HG02981 (cell line): ENCODE measurements at regions not wholly inside any gene's neighbourhood (a gene's known extent, or its start where the extent isn't known, plus 50 kb on each side); places are given as distances from the start of the nearest gene placed in this dataset.

Experiments used
- ATAC-seq: cut with Tn5 transposase; IDR thresholded peaks from one replicate; pipeline ENCODE4 v1.9.1; 2021; ENCODE audit warnings: mild to moderate bottlenecking, moderate library complexity; ENCODE audit not compliant: unreplicated experiment

DNA sequence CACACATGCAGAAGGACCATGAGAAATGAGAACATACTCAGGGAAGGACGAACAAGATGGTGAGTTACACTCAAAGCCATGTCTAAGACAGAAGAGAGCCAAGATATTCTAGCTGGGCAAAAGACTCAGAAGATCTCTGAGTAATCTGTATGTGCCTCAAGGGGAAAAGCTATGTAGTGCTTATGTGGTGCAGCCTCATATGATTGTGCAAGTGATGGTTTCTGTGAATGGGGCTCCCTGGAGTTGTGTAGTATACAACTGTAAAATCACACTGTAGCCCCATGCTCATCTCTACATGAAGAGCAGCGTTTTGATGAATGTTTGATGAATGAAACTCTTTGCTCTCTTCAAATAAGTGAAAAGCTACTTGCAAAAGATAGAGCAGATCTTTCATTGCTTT lies 57.5 kb downstream of the OSR1 start:
- no peak for ATAC-seq

DNA sequence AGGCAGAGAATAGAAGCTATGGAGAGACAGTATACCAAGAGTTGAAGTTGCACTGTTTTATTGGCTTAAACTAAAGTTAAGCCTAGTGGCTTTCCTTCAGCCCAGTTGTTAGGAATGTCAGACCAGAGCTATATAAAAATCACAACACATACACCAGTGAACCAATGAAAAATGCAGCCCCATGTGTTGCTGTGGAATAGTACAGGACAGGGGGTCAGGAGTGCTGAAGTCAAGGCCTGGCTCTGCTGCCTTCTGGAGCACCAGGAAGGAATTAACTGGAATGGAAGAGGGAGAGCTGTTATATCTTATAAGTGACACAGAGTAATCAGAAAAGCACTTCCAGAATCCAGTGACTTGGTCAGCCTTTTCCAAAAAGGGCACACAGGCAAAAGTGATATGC lies 58.9 kb downstream of the OSR1 start:
- no peak for ATAC-seq

- ATAC-seq = no peak
Measured at GRCh38 chr2:19299032-19299431, 59.4 kb downstream of the OSR1 start.

GRCh38 chr2:19297716-19298115 lies 60.7 kb downstream of the OSR1 start:
- ATAC-seq = no peak

DNA sequence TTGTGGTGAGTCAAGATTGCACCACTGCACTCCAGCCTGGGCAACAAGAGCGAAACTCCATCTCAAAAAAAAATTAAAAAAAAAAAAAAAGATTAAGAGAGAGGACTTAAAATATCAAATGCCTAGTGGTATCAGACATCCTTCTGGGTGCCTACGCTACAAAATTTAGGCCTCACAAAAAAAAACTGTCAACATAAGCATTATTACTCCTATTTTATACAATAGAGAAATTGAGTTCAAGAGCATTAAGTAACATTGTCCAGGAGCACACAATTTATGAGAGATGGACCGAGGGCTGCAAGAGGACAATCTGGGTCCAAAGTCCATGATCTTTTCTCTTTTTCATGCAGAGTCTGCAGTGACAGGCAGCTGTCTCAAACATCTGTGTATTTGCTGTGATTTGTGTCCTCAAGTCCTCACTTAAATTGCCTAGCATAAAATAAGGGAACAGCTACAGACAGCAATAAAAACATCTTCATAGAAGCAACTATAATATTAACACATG lies 62.4 kb downstream of the OSR1 start:
- no peak for ATAC-seq

GRCh38 chr2:19292007-19292406 lies 66.4 kb downstream of the OSR1 start:
- ATAC-seq = no peak

GRCh38 chr2:19288291-19288690 lies 70.1 kb downstream of the OSR1 start:
- no peak for ATAC-seq

DNA sequence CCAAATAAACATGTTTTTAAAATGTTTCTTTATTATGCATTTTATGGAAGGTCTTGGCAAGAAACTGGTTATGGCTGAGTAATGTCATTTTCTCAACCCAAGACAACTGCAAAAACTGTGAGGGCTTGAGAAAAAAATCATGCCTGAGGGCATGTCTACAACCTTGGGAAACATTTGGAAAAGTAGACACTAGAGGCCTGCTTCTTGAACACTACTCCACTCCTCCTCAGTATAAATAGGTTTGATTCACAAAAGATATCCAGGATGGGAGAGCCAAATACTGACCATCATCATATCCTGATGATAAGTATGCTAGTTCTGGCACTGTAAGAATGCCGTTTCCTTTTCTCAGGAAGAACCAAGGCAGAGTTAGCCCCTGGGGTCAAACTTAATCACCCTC lies 71.1 kb downstream of the OSR1 start:
- ATAC-seq = no peak

GRCh38 chr2:19282305-19282704 lies 76.1 kb downstream of the OSR1 start:
- no peak for ATAC-seq

GRCh38 chr2:19274439-19274838 lies 84.0 kb downstream of the OSR1 start:
- ATAC-seq = no peak

DNA sequence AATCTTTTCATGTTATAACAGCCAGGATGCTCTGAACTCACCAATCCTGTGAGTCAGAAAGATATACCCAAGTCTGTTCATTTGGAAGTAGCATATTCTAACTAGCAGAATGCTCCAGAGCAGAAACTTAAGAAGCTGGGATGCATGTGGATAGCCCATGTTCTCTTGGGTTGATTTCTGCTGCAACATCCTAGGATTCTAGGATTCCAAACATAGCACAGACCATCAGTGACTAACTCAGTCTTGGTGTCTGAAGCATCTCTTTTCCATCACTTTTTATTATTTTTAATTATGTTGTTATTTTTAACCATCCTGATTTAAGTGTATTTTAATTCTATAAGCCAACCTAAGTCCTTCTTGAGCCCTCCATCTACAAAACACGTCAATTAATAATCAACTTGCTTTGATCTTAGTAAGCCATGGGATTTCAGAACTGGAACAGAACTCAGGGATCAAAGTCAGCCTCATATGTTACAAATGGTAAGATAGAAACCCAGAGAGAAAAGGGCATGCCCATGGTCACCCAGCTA lies 85.4 kb downstream of the OSR1 start:
- ATAC-seq = no peak

DNA sequence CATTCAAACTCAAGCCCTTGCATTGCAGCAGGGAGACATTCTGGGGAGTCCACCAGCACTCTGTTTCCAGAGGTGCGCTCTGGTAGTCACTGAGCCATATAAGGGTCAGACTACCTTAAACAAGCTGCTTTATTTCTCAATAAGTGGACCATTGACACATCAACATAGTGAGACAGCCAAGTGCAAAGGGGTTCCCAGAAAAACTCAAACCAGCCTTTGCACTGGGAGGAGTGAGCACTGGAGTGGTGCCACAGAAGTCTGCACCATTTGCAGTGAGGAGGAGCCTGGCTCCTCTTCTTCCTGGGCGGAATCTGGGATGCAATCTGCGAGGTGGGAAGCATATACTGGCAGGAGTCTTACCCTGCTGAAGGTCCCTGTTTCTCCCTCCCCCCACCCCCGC lies 86.4 kb downstream of the OSR1 start:
- ATAC-seq = no peak

- no peak for ATAC-seq
Measured at GRCh38 chr2:19264852-19265251, 93.6 kb downstream of the OSR1 start.

- no peak for ATAC-seq
Measured at GRCh38 chr2:19262150-19262549, 96.3 kb downstream of the OSR1 start.

DNA sequence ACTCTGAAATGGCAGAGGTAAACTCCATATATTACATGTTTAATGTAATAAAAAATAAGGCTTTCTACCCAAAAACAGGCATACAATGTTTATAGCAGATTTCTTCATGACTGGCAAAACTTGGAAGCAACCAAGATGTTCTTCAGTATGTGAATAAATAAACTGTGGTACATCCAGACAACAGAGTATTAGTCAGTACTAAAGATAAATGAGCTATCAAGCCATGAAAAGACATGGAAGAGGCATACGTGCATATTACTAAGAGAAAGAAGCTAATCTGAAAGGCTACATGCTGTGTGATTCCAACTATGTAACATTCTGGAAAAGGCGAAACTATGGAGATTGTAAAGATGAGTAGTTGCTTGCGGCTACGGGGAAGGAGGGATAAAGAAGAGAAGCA lies 97.4 kb downstream of the OSR1 start:
- no peak for ATAC-seq

- no peak for ATAC-seq
Measured at GRCh38 chr2:19256121-19256601, 102.3 kb downstream of the OSR1 start.

DNA sequence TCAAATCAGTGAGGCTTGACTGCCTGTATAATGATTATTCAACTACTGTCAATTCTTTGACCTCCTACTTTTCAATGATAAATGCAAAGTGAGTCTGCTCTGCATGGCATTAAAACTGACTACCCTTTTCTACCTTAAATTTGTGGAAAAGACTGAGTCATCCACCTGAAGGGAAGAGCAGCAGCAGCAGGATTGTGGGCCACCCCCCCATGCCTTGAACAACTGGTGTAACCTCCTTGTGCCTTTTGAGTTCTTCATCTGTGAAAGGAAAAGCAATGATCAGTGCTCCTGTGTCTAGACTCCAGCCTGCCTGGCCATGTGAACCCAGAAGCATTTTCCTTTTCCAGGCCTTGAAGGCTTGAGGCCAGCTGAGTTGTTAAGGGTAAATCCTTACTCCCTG lies 102.9 kb downstream of the OSR1 start:
- no peak for ATAC-seq

DNA sequence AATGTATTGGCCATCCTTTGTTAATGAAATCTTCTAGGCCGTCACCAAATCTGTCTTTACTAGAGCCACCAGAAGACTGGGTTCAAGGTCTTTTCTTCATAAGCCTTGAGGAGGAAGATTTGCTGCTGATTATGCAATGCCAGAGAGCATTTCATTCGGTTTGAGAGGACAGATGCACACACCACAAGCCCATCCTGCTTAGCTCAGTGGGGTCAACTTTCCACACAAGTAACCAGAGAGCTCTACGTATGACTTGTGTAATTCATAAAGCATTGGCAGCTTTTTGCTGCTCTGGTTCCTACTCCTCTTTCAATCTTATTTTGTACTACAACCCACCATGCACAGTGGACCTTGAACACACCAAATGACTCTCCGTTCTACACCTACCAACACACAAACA lies 106.9 kb downstream of the OSR1 start:
- no peak for ATAC-seq

GRCh38 chr2:19250906-19251305 lies 107.5 kb downstream of the OSR1 start:
- no peak for ATAC-seq

DNA sequence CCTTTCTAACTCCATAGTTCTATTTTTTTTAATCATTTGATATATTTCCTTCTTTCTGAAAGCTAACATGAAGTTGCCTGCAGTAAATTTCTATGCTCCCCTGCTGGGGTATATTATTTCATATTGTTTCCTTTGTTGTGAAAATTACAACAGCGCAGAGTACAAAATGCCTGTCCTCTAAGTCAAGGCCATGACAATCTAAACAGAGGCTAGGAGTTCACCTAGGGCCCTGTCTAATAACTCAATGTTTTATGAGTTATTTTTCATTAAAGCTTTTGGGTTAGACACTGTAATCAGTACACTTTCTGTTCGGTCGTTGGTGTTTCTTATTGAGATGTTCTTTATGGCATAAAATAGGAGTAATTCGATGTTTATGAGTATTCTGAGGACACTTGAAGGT lies 111.2 kb downstream of the OSR1 start:
- ATAC-seq = no peak

DNA sequence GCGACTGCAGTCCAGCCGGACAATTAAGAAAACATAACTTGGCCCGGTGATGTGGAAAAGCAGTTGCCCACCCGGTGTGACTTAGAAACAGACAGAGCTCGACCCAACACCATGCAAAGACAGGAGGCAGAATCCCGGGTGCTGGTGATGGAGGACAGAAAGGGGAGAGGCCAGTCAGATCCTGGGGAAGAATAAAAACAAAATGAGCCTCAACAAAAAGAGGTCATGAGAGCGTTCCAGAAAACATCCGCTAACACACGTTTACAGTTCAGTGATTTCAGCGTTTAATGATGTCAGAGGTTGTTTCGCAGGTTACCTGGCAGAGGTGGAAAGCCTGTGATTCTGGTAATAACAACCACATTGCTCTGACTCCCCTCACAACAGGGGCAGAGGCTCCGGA lies 111.9 kb downstream of the OSR1 start:
- no peak for ATAC-seq

DNA sequence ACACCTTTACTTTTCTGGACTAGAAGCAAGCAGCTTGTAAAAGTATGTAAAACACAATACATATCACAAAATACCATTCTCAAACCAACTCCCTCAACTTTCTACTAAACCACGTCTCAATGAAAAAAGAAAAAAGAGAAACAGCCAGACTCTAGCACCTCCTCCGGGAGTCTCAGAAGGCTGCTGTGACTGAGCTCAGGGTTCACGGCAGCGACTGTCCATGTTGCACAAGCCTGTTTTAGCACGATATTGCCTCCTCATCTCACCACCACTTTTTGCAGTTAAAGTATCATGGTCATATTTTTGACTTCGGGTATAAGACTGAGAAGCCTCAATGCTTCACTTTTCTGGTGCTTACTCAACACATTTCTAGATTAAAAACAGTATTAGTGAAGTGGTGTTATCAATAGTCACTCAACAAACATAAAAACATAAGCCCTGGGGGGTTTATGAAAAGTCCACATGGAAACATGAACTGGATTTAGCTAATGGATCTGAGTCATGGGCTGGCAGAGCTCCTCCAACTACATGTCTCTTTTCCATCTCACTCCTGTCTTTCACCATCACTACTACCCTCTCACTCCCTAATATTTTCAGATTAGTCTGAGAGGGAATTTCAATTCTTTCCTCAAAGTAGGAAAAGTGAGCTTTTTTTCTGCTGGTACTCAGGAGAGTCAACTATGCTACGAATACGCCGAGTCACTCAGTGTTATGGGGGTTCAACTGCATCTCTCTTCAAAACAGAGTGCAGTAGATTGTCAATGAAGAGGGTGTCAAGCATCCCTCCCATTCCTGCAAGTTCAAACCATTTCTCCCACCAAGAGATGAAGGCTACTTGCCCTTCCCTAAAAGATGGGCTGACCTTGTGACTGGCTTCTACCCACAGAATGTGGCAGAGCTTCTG lies 113.7 kb downstream of the OSR1 start:
- no peak for ATAC-seq
